OCI-LY3 (cell line): ENCODE measurements at regions not wholly inside any gene's neighbourhood (a gene's known extent, or its start where the extent isn't known, plus 50 kb on each side); places are given as distances from the start of the nearest gene placed in this dataset.

Source experiments
- H2AFZ ChIP-seq: fragments of 200-600, 300-600 bp; shearing (Covaris generic); 2 replicates; pipeline ENCODE4 v1.6.0; 2014; ENCODE audit warnings: antibody characterized with exemption, low read depth, low read length
- H3K27ac ChIP-seq: fragments of 200-600, 300-600 bp; sonication (generic); 2 replicates; pipeline ENCODE4 v1.5.1; 2014; ENCODE audit warnings: mild to moderate bottlenecking, low read length, moderate library complexity, mixed read lengths
- H3K27me3 ChIP-seq: fragments of 200-600, 300-600 bp; sonication (generic); 2 replicates; pipeline ENCODE4 v1.6.1; 2014; ENCODE audit warnings: low read depth, low read length, mixed read lengths
- H3K36me3 ChIP-seq: fragments of 200-600, 300-600 bp; sonication (generic); replicated peaks from 2 replicates; pipeline ENCODE3; 2014; ENCODE audit warnings: low read depth, low read length, mixed read lengths
- H3K4me1 ChIP-seq: fragments of 300-600, 200-600 bp; sonication (generic); 2 replicates; pipeline ENCODE4 v1.6.1; 2014; ENCODE audit warnings: low read length, mixed read lengths
- H3K4me2 ChIP-seq: fragments of 200-600, 300-600 bp; sonication (generic); 2 replicates; pipeline ENCODE4 v1.6.1; 2014; ENCODE audit warnings: low read length, mixed read lengths
- H3K4me3 ChIP-seq: fragments of 300-600, 200-600 bp; sonication (generic); 2 replicates; pipeline ENCODE4 v1.5.1; 2014; ENCODE audit warnings: antibody characterized with exemption, mild to moderate bottlenecking, low read length, moderate library complexity
- H3K79me2 ChIP-seq: fragments of 300-600, 200-600 bp; shearing (Covaris generic); 2 replicates; pipeline ENCODE4 v1.6.1; 2014; ENCODE audit warnings: mild to moderate bottlenecking, low read length, mixed read lengths
- H3K9ac ChIP-seq: fragments of 300-600, 200-600 bp; shearing (Covaris generic); 2 replicates; pipeline ENCODE4 v1.6.0; 2014; ENCODE audit warnings: mild to moderate bottlenecking, low read length, moderate library complexity
- H3K9me3 ChIP-seq: fragments of 200-600, 300-600 bp; shearing (Covaris generic); 2 replicates; pipeline ENCODE4 v1.6.1; 2014; ENCODE audit warnings: low read length, mixed read lengths; ENCODE audit not compliant: insufficient read depth
- H4K20me1 ChIP-seq: fragments of 200-600, 300-600 bp; sonication (generic); 2 replicates; pipeline ENCODE4 v1.6.1; 2016; ENCODE audit warnings: low read length, mixed read lengths; ENCODE audit not compliant: insufficient read depth
- CTCF ChIP-seq: fragments of 200-600, 300-600 bp; sonication (generic); IDR thresholded peaks from 2 replicates; pipeline ENCODE4 v1.5.1; 2014; ENCODE audit warnings: antibody characterized with exemption, low read length, low read depth
- EZH2phosphoT487 ChIP-seq: fragments of 200-600 bp; shearing (Covaris generic); IDR thresholded peaks from 2 replicates; pipeline ENCODE4 v1.6.1; 2018; ENCODE audit warnings: antibody characterized with exemption, mixed run types, low read depth

- H3K79me2 ChIP-seq: no peaks in the 10 kb centered on the region
- no peaks in the 10 kb centered on the region for H3K4me1 ChIP-seq
- H3K27me3 ChIP-seq: no peaks in the 10 kb centered on the region
- no peak for TF ChIP-seq EZH2phosphoT487
- TF ChIP-seq CTCF: no peak
- no peaks in the 10 kb centered on the region for H4K20me1 ChIP-seq
- no peak overlapping the region for H3K4me2 ChIP-seq
- no peak overlapping the region for H3K9ac ChIP-seq
- peaks cover 8% of the 10 kb centered on the region; the same call in 1 of the 2 replicates for H3K9me3 ChIP-seq
- no peak overlapping the region for H2AFZ ChIP-seq
- no peaks in the 10 kb centered on the region for H3K36me3 ChIP-seq
- no peak overlapping the region for H3K4me3 ChIP-seq
- H3K27ac ChIP-seq: no peak overlapping the region
These were observed 345.2 kb upstream of the GRID2 start for GRCh38 chr4:91958596-91958995.

GRCh38 chr4:91961504-91961903, 342.3 kb upstream of the GRID2 start:
- TF ChIP-seq CTCF: no peak
- no peak for TF ChIP-seq EZH2phosphoT487
- no peak overlapping the region for H3K9ac ChIP-seq
- no peak overlapping the region for H2AFZ ChIP-seq
- no peaks in the 10 kb centered on the region for H3K27me3 ChIP-seq
- H3K4me3 ChIP-seq: no peak overlapping the region
- H3K27ac ChIP-seq: no peak overlapping the region
- H3K4me1 ChIP-seq: no peaks in the 10 kb centered on the region
- no peaks in the 10 kb centered on the region for H3K36me3 ChIP-seq
- no peaks in the 10 kb centered on the region for H3K79me2 ChIP-seq
- no peak overlapping the region for H3K4me2 ChIP-seq
- H3K9me3 ChIP-seq: no peaks in the 10 kb centered on the region
- no peaks in the 10 kb centered on the region for H4K20me1 ChIP-seq

GRCh38 chr4:91963486-91963885, 340.3 kb upstream of the GRID2 start:
- no peak overlapping the region for H3K4me3 ChIP-seq
- no peak overlapping the region for H2AFZ ChIP-seq
- H3K4me2 ChIP-seq: no peak overlapping the region
- no peaks in the 10 kb centered on the region for H3K79me2 ChIP-seq
- H3K9ac ChIP-seq: no peak overlapping the region
- H4K20me1 ChIP-seq: no peaks in the 10 kb centered on the region
- no peaks in the 10 kb centered on the region for H3K9me3 ChIP-seq
- no peaks in the 10 kb centered on the region for H3K4me1 ChIP-seq
- TF ChIP-seq EZH2phosphoT487 (no peak), CTCF (no peak)
- H3K27me3 ChIP-seq: no peaks in the 10 kb centered on the region
- H3K36me3 ChIP-seq: no peaks in the 10 kb centered on the region
- no peak overlapping the region for H3K27ac ChIP-seq

GRCh38 chr4:91965166-91965565, 338.6 kb upstream of the GRID2 start:
- no peaks in the 10 kb centered on the region for H4K20me1 ChIP-seq
- no peak for TF ChIP-seq CTCF
- no peaks in the 10 kb centered on the region for H3K9me3 ChIP-seq
- no peaks in the 10 kb centered on the region for H3K79me2 ChIP-seq
- no peak overlapping the region for H3K9ac ChIP-seq
- no peaks in the 10 kb centered on the region for H3K4me1 ChIP-seq
- no peak overlapping the region for H3K27ac ChIP-seq
- no peak overlapping the region for H3K4me3 ChIP-seq
- no peaks in the 10 kb centered on the region for H3K36me3 ChIP-seq
- H3K4me2 ChIP-seq: no peak overlapping the region
- no peaks in the 10 kb centered on the region for H3K27me3 ChIP-seq
- H2AFZ ChIP-seq: no peak overlapping the region
